T47D (cell line): ENCODE measurements at regions not wholly inside any gene's neighbourhood (a gene's known extent, or its start where the extent isn't known, plus 50 kb on each side); places are given as distances from the start of the nearest gene placed in this dataset.
"Not testable (repeated sequence)": the region's sequence is repeated elsewhere in the genome, so short reads cannot be mapped to it uniquely, and the experiment has no call there.

Experiments used
- DNase-seq, 2 experiments: peaks; one replicate each; pipeline versions ENCODE4 v3.0.0 to v3.0.0-alpha.2; 2011 to 2012; ENCODE audit warnings: low read depth in 1 of 2, low spot score in 1 of 2
- JUND ChIP-seq: IDR thresholded peaks from 2 replicates; pipeline ENCODE4 v1.6.1; 2012; ENCODE audit warnings: low read depth
- in situ Hi-C: cut with HindIII; loops from 2 replicates; pipeline ENCODE4 v1.10.0; 2016; ENCODE audit warnings: low sequenced_read_pairs, low pct_unique_long_range_greater_than_20kb

DNA sequence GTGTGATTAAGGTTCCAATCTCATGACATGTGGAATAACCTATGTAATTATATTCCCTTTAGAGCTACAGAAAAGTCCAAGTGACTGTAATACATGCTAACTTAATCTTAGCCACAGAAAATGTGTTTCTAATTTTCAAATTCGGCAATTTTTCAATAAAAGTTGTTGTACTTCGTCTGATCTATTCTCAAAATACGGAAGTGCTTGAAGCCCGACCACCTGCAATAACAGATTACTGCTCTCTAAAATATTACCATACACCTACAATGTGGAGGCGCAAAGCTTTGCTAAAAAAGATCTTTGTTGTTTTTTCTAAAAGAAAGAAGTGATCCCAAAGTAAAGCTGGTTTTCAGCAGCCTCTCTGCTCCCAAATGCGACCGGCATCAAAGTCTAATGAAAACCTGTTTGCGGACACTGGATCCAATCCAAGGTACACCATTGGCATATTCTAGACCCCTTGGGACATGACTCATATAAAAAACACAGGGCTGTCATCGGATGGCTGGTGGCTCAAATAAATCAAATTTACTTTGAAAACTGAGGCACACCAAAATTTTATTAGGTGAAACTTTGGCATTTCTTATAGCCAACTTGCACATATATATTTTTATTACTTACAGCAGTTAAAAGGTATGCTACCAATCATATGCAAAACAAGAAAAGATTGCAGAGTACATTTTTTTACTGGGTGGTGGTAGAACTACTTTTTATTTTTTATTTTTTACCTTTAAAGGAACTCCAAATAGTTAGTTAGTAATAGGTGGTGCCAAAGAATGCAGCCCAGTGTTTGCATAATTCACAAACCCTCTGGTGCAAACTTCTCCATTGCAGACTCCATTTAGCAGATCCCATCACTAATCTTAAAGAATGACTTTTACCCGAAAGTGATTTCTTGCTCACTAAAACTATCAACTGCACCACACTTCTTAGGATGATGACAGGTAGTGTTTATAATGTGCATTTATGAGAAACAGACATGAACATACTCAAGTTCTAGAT, 118.7 kb upstream of the TBX18 start:
- TF ChIP-seq JUND = no peak
- in situ Hi-C loops = no loop called here
- DNase-seq = peak in 1 of 2 experiments; percentile 7

DNA sequence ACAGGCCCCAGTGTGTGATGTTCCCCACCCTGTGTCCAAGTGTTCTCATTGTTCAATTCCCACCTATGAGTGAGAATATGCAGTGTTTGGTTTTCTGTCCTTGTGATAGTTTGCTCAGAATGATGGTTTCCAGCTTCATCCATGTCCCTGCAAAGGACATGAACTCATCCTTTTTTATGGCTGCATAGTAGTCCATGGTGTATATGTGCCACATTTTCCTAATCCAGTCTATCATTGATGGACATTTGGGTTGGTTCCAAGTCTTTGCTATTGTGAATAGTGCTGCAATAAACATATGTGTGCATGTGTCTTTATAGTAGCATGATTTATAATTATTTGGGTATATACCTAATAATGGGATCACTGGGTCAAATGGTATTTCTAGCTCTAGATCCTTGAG, 115.0 kb upstream of the TBX18 start:
- in situ Hi-C loops, DNase-seq: not testable (repeated sequence)

DNA sequence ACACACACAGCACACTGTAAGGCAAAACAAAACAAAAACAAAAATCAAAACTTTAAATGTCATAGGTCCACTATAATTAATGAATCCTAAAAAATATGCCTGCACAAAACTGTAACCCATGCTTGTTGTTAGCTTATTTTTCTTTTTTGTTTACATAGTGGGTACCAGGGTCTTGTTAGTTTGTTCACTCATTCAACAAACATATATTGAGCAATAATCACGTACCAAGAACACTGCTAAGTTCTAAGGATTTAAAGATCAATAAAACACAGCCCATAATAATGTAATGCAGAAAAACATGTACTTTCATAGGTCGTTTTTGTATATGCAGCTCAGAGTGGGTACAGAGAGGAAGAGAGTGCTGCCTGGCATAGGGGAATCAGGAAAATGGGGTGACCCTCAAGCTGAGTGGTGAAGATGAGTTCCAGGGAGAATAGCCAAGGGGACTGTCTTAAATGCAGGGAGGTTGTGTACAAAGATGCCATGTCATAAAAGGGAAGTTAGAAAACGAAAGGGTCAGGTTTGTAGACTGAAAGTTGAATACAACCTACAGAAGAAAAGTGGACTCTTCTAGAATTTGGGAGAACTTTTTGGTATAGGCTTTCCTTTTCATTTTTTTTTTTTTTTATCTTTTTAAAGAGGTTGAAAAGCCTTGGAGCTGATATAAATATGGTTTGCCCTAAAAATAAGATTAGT, 113.3 kb upstream of the TBX18 start:
- no peak for DNase-seq
- in situ Hi-C loops = no loop called here
- TF ChIP-seq JUND = no peak

DNA sequence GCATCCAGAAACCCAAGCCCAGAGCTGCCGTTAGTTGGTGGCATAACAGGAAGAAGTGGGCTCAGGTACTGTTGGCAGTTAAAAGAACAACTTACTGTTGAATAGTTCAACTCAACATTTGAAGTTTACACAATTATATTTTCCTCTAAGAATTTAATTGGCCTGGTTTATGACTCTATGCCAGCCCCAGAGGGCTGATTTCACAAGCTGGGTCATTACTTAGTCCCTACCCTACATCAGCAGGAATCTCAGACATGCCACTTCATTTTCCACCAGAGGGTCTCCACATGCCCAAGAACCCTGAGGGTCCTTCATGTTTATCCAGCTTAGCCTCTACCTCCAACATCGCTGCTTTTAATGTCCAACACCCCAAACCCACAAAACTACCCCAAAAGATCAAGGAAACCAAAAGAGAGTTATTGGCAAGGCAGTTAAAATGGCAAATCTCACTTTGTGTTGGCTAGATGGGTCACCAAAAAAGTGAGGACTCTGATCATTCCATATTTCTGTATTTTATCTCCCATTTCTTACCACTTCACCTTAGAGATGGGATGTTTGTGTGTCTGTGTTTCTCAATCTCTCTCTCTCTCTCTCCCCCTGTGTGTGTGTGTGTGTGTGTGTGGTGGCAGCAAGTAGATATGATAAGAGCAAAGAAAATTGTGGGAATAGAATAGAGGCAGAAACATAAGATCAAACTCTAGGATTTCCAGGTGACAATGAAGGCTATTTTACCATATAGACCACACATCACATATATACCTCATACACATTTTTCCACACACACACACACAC, 112.5 kb upstream of the TBX18 start:
- in situ Hi-C loops = no loop called here
- DNase-seq = no peak
- TF ChIP-seq JUND = no peak

DNA sequence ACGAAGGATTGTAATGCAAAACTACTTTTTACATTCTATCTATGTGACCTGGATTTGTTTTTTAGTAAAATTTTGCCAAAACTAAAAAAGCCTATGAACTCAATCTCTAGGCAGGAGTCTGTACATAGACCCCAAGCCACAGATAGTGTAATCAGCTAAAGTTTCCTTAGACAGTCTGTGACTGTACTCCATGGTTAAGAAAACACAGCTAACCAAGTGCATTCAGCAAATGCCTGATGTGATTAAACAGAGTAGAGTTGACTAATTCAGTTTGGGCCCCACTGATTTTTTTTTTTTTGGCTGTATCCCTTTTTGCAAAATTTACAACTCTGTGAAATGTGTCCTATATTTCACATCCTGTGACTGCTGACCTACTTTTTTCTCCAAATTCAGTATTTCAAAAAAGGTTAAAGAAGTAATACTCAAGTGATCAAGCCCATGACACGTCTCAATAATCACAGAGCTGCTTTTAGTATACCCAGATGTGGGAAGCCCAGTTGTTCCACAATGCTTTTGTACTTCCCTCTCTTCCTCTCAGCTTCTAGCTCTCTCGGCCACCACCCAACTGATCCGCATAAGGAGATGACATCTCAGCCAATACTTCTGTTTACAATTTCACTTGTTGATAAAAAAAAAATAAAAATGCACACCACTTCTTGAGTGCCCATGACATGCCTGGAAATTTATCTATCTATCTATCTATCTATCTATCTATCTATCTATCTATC, 108.8 kb upstream of the TBX18 start:
- in situ Hi-C loops = no loop called here
- no peak for TF ChIP-seq JUND
- no peak for DNase-seq

DNA sequence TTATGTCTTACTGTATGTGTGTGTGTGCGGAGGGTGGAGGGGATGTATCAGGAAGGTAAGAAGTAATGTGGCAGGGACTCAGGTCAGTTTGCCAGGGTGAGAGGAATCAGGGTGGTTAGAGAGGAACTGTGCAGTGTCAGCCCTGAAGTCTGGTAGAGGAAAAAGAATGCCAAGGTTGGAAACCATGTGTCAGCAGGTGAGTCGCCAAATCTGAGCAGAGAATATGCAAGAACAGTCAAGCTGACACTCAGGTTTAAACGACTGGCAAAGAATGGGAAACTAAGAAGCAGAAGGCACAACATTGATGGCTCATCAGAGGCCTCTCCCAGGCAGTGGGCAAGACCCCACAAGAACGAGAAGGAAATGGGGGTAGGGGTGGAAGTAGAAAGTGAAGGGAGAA, 107.5 kb upstream of the TBX18 start:
- in situ Hi-C loops = no loop called here
- no peak for TF ChIP-seq JUND
- DNase-seq = no peak

DNA sequence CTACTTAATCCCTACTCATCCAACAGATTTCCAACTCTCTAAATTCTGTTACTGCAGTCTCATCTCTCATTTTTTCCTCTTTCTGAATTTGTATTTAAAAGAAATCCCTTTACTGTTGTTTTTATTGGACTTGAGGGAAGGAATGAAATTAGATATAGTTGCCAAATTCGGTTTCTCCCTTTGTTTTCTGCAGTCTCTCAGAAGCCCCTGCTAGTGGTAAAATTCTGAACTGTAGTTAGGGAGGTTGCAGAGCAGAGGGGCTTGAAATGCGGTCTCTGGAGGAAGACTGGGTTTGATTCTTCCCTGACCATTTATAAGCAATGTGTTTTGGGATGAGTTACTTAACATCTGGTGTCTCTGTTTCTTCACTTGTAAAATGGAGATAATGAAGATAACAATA, 106.3 kb upstream of the TBX18 start:
- DNase-seq = no peak
- in situ Hi-C loops = no loop called here
- TF ChIP-seq JUND = no peak

DNA sequence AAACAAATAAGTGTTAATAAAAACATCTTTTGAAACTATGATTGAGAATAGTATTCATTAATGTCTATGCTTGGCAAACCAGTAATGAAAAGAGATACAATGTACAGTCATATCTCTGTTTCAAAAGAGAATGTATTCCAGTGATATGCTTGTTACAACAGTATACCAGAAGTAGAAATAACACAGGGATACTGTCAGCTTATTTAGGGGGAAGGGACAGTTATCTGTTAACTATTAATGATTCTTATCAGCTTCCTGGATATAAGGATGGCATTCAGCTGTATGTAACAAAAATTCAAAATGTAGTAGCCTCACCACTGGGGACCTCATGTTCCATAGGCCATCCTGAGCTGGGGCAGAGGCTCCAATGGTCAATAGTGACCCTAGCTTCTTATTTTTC, 103.8 kb upstream of the TBX18 start:
- DNase-seq = no peak
- TF ChIP-seq JUND = no peak
- in situ Hi-C loops = no loop called here

DNA sequence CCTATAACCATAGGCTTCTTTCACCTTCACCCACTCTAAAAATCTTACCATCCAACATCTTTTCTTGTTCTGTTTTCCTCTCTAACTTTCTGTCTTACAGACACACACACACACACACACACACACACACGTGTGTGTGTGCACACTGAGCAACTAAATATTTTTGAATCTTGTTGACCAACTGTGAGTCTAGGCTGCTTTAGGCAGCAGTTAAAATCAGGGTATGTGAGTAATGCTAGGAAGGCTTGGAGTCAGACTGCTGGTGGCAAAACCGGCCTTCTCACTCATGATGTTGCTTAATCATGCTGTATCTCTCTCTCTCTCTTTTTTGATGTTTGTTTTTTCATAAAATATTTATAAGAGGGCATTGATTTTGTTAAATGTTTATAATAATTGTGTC, 103.1 kb upstream of the TBX18 start:
- in situ Hi-C loops = no loop called here
- no peak for TF ChIP-seq JUND
- no peak for DNase-seq

DNA sequence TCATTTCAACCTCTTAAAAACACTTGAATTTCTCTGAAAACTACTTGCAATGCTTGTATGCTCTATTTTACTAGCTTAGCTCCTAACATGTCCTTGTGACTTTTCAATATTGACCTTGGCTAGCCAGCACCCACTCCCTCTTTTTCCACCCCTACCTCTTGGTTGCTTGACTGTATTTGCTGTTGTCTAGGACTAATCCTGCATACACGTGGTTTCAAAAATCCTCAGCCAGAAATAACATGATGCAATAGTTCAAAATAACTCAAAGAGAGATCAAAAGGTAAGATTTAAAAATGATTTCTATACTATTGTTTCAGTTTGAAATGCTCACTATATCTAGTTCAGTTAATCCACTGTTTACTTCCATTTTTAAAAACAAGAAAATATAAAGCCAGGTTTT, 102.3 kb upstream of the TBX18 start:
- no peak for DNase-seq
- in situ Hi-C loops = no loop called here
- no peak for TF ChIP-seq JUND

DNA sequence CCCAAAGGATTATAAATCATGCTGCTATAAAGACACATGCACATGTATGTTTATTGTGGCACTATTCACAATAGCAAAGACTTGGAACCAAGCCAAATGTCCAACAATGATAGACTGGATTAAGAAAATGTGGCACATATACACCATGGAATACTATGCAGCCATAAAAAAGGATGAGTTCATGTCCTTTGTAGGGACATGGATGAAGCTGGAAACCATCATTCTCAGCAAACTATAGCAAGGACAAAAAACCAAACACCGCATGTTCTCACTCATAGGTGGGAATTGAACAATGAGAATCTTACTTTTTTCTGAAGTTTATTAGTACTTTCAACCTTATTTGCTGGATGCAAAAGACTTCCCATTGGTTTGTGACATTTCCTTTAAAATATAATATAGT, 101.0 kb upstream of the TBX18 start:
- in situ Hi-C loops, DNase-seq: not testable (repeated sequence)

DNA sequence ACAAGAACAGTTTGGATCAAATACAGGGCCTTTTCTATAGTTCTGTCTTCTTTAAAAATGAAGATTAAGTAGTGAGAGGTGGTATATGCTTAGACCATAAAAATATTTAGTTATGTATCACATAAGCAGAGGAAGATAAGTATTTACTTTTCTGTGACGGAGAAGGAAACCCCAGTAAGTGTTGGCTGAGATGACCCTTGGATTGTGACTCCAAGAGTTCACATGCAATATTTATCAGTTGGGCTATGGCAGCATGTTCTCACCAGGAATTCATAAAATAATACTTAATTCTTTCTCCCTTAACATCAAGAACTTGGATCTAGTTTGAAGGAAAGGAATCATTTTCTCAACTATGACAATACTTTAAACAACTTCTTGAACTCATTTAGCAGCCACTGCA, 98.4 kb upstream of the TBX18 start:
- no peak for TF ChIP-seq JUND
- in situ Hi-C loops = no loop called here
- DNase-seq = no peak
